ENCODE measurements at regions not wholly inside any gene's neighbourhood (a gene's known extent, or its start where the extent isn't known, plus 50 kb on each side); places are given as distances from the start of the nearest gene placed in this dataset.

GRCh38 chr15:29939404-29939803 lies 117.1 kb upstream of the TJP1 start:
- H3K4me3 Mint-ChIP-seq: no peak overlapping the region
- no peak for DNase-seq (ENCODE audit: low spot score)
- TF ChIP-seq NFYB (CRISPR knock-in tag; conservative IDR thresholded peaks at IDR 0.05; ENCODE audit: low read depth): no peak
- TF ChIP-seq ZNF671 (CRISPR knock-in tag; IDR thresholded peaks at IDR 0.05): no peak
- TF ChIP-seq ELF4 (CRISPR knock-in tag; IDR thresholded peaks at IDR 0.05; ENCODE audit: low read depth): no peak
- TF ChIP-seq ZNF317 (CRISPR knock-in tag; IDR thresholded peaks at IDR 0.05; ENCODE audit: borderline replicate concordance, low read depth): no peak
- ChIA-PET CTCF (interaction anchor here (1.0 to 4.0 kb wide), 6 partner anchors 14 to 136 kb away, joined by 3 to 29 read pairs (median 5); no protein-coding TSS in a partner anchor), POLR2A (no interaction called here)
- H3K27me3 Mint-ChIP-seq (ENCODE audit: low read depth): no peaks in the 10 kb centered on the region
- no peaks in the 10 kb centered on the region for H3K36me3 Mint-ChIP-seq
- H3K9me3 Mint-ChIP-seq: no peaks in the 10 kb centered on the region
- no peak for ATAC-seq
- H3K27ac Mint-ChIP-seq: no peak overlapping the region
- peaks cover 10% of the 10 kb centered on the region for H3K4me1 Mint-ChIP-seq

- Mint-ChIP-seq H3K9me3 (no peaks in the 10 kb centered on the region), H3K4me3 (no peak overlapping the region), H3K27ac (no peak overlapping the region), H3K27me3 (ENCODE audit: low read depth) (no peaks in the 10 kb centered on the region), H3K36me3 (no peaks in the 10 kb centered on the region), H3K4me1 (peaks cover 11% of the 10 kb centered on the region)
- DNase-seq (ENCODE audit: low spot score): no peak
- ChIA-PET CTCF (interaction anchor here (1.0 to 4.0 kb wide), 5 partner anchors 13 to 136 kb away, joined by 3 to 29 read pairs (median 4); no protein-coding TSS in a partner anchor), POLR2A (no interaction called here)
- ATAC-seq: no peak; the same call in 1 of the 2 replicates
- TF ChIP-seq ZNF121 (CRISPR knock-in tag; IDR thresholded peaks at IDR 0.05): no peak
- no peak for TF ChIP-seq FOXK1 (CRISPR knock-in tag; IDR thresholded peaks at IDR 0.05)
- no peak for TF ChIP-seq FOXP4 (CRISPR knock-in tag; IDR thresholded peaks at IDR 0.05)
- no peak for TF ChIP-seq ERG (CRISPR knock-in tag; IDR thresholded peaks at IDR 0.05)
- TF ChIP-seq E2F1 (CRISPR knock-in tag; IDR thresholded peaks at IDR 0.05): no peak
- TF ChIP-seq CREB1 (CRISPR knock-in tag; IDR thresholded peaks at IDR 0.05): no peak
- TF ChIP-seq JUN (CRISPR knock-in tag; IDR thresholded peaks at IDR 0.05): no peak
- no peak for TF ChIP-seq E2F5 (CRISPR knock-in tag; IDR thresholded peaks at IDR 0.05)
- TF ChIP-seq AR (CRISPR knock-in tag; IDR thresholded peaks at IDR 0.05): no peak
- TF ChIP-seq PRRX2 (CRISPR knock-in tag; IDR thresholded peaks at IDR 0.05): no peak
- no peak for TF ChIP-seq MLX (CRISPR knock-in tag; IDR thresholded peaks at IDR 0.05)
Observed at GRCh38 chr15:29938361-29939335, 116.4 kb upstream of the TJP1 start.

Measured in WTC11 (cell line).